ENCODE measurements at regions not wholly inside any gene's neighbourhood (a gene's known extent, or its start where the extent isn't known, plus 50 kb on each side); places are given as distances from the start of the nearest gene placed in this dataset.

GRCh38 chr14:48690349-48690748 is 895.8 kb downstream of the RPS29 start:
- peak; percentile 1 for DNase-seq (ENCODE audit: low read depth)
- H3K4me3 ChIP-seq (ENCODE audit: low read length), result no peak overlapping the region
- TF ChIP-seq, protein P1, sequence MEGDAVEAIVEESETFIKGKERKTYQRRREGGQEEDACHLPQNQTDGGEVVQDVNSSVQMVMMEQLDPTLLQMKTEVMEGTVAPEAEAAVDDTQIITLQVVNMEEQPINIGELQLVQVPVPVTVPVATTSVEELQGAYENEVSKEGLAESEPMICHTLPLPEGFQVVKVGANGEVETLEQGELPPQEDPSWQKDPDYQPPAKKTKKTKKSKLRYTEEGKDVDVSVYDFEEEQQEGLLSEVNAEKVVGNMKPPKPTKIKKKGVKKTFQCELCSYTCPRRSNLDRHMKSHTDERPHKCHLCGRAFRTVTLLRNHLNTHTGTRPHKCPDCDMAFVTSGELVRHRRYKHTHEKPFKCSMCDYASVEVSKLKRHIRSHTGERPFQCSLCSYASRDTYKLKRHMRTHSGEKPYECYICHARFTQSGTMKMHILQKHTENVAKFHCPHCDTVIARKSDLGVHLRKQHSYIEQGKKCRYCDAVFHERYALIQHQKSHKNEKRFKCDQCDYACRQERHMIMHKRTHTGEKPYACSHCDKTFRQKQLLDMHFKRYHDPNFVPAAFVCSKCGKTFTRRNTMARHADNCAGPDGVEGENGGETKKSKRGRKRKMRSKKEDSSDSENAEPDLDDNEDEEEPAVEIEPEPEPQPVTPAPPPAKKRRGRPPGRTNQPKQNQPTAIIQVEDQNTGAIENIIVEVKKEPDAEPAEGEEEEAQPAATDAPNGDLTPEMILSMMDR (IDR thresholded peaks at IDR 0.05; ENCODE audit: insufficient read depth, low read depth, low read length, missing control alignments), result no peak

DNA sequence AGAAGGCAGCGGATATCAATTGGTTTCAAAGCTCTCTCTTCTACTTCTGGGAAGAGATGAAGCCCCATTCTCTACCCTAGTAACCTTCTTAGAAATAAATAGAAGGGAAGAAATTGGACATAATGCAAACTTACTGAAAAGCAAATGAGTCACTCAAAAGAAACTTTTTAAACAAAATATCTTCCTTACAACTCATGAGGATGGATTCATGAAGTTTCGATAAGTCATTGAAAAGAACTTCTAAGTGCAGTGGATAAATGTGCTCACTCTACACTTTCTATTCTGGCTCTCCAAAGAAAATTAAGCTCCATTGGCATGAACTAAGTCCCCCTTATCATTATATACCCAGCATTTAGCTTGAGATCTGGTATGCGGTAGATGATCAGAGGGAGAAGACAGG is 899.5 kb downstream of the RPS29 start:
- TF ChIP-seq, protein P1 (IDR thresholded peaks at IDR 0.05; ENCODE audit: insufficient read depth, low read depth, low read length, missing control alignments), result no peak
- H3K4me3 ChIP-seq (ENCODE audit: low read length), result no peak overlapping the region
- no peak for DNase-seq (ENCODE audit: low read depth)

DNA sequence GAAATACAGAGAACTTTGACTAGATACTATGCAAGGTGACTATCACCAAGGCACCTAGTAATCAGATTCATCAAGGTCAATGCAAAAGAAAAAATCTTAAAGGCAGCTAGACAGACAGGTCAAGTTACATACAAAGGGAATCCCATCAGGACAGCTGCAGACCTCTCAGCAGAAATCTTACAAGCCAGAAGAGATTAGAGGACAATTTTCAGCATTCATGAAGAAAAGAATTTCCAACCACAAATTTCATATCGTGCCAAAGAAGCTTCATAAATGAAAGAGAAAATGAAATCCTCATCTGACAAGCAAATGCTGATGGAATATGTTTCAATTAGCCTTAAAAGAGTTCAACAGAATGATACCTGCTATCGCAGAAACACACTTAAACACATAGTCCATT is 913.7 kb downstream of the RPS29 start:
- no peak overlapping the region for H3K4me3 ChIP-seq (ENCODE audit: low read length)
- TF ChIP-seq, protein P1 (IDR thresholded peaks at IDR 0.05; ENCODE audit: insufficient read depth, low read depth, low read length, missing control alignments), result no peak
- DNase-seq (ENCODE audit: low read depth), result no peak

GRCh38 chr14:48670939-48671338 is 915.2 kb downstream of the RPS29 start:
- no peak for DNase-seq (ENCODE audit: low read depth)
- TF ChIP-seq, protein P1 (IDR thresholded peaks at IDR 0.05; ENCODE audit: insufficient read depth, low read depth, low read length, missing control alignments), result no peak
- H3K4me3 ChIP-seq (ENCODE audit: low read length), result no peak overlapping the region

DNA sequence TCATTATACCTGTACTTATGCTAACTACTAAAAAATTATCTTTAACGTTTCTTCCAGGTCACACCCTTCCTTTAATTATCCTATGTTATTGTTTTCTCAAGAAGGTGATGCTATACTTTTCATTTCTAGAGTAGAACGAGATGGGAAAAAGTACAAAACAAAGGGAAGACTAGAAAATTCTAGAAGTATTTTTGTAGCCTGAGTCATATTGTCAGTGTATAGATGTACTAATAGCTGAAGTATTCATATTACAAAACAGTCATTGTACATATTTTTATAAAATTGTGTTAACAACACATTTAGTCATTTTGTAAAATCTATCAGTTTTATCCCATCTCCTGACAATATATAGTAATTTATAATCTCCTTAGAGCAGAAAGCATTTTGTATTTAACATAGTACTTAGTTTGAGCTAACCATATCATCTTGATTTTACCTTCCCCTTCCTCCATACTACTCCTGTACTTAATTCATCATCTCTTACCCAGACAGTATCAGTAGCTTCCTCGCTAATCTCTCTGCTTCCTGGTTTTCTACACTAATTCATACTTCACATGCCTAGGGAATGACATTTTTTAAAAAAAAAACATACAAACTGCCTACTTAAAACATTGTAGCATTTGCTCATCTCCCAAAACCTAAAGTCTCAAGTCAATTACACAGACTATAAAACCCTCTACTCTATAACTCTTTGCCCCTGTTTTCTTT is 920.9 kb downstream of the RPS29 start:
- no peak overlapping the region for H3K4me3 ChIP-seq (ENCODE audit: low read length)
- TF ChIP-seq, protein P1 (IDR thresholded peaks at IDR 0.05; ENCODE audit: insufficient read depth, low read depth, low read length, missing control alignments), result no peak
- DNase-seq (ENCODE audit: low read depth), result no peak

DNA sequence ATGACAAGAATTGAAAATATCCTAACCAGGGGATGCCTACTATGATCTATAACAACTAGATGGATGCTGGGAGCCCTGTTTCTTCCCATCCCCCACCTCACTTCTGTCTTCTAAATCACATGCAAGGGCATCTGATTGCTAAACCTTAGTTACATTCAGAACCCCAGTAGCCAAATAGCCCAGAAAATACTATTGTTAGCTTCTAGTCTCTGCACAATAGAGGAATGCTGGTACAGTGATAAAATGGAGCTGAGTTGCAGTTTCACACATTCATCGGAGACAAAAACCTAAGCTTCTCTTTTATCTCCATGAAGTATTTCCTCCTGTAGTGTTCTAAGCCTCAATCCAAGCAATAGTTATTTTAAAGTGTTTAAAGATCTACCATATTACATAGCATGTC is 942.9 kb downstream of the RPS29 start:
- TF ChIP-seq, protein P1 (IDR thresholded peaks at IDR 0.05; ENCODE audit: insufficient read depth, low read depth, low read length, missing control alignments), result no peak
- no peak overlapping the region for H3K4me3 ChIP-seq (ENCODE audit: low read length)
- DNase-seq (ENCODE audit: low read depth), result no peak

DNA sequence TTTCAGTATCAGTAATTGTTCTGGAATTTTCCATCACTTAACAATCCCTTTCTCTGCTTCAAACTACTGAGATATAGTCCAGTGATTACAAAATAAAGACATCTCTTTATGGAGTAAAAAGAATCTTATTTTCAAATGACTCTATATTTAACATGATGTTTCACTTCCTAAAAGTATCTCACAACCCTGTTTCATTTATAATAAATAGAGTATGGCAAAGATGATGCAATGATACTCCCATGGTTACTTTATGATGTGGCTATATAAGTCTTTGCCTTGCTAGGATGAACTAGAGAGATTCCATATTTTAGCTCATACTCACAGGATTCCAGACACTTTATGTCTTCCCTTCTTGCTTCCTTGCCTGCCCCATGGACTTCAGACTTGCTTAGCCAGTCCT is 953.5 kb upstream of the MDGA2 start:
- H3K4me3 ChIP-seq (ENCODE audit: low read length), result no peak overlapping the region

More for the DNA sequence above, 953.5 kb upstream of the MDGA2 start:
- TF ChIP-seq, protein P1 (IDR thresholded peaks at IDR 0.05; ENCODE audit: insufficient read depth, low read depth, low read length, missing control alignments), result no peak
- no peak for DNase-seq (ENCODE audit: low read depth)

Data from epithelial cell of esophagus (primary cell).